ENCODE measurements at regions not wholly inside any gene's neighbourhood (a gene's known extent, or its start where the extent isn't known, plus 50 kb on each side); places are given as distances from the start of the nearest gene placed in this dataset.
"Not testable (repeated sequence)": the region's sequence is repeated elsewhere in the genome, so short reads cannot be mapped to it uniquely, and the experiment has no call there.

DNA sequence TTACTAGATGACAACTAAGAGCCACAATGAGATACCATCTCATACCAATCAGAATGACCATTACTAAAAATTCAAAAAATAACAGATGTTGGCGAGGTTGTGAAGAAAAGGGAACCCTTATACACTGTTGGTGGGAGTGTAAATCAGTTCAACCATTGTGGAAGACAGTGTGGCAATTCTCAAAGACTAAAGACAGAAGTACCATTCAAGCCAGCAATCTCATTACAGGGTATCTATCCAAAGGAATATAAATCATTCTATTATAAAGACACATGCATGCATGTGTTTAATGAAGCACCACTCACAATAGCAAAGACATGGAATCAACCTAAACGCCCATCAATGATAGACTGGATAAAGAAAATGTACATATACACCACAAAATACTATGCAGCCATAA is 705.1 kb upstream of the ACVR2A start:
- DNase-seq (ENCODE audit: low read depth in 2 of 2): not testable (repeated sequence)

DNA sequence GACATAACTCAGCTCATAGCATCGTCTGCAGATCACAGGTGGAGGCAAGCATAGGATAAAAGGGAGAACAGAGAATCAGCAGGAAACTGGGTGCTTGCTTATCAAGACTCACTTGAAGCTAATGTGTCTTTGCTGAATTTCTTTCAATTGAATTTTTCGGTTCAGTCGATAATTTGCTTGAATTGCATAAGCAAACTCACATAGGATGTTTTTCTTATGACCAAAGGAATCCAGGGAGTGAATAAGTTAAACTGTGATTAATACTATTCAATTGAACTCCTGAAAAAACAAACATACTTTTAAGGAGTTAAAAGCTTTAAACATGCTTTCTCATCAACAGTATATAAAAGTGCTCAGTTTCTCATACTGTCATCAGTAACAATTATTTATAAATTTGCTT is 707.1 kb upstream of the ACVR2A start:
- DNase-seq (ENCODE audit: low read depth in 2 of 2): no peak

DNA sequence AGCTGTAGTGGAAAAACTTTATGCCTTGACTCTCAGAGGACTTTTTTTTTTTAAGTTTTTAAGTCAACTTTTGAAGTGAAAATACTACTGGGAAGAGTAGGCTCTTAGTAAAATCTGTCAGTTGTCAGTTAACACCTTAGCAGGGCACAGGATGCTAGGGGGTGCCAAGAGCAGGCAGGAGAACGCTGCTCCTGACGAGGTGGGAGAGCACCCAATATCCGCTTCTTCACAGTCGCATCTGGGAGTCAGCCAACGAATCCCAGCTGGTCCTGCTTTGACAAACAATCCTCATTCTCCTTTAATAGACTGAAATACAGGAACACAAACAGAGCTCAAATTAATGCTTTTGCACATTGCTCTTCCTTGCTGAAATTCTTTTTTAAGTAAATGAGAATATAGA is 709.5 kb upstream of the ACVR2A start:
- DNase-seq (ENCODE audit: low read depth in 2 of 2): no peak

DNA sequence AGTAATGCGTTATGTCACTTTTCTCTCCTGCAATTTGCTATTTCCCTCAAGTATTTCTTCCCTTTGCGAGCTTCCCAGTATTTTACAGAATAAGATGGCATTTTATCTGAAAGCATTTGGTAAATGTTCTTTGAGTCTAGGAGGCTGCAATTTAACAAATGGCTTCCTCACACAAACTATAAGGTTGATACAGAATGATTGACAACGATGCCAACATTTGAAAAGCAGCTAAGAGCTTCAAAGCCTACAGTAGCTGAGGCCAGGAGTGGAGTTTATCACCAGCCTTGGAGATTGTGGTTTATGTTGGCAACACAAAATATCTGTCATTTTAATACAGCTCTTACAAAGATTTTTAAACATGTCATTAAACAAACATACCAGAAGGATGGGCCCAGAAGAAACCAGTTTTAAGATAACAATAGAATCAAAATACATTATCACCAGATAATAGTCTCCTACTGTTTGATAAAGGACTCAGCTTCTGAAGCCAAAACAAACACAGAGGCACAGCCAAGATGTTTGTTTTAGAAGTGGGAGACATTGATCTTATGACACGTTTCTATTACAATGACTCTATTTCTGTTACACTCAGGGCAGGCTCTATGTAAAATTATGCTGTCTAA is 711.4 kb upstream of the ACVR2A start:
- DNase-seq (ENCODE audit: low read depth in 2 of 2): no peak

DNA sequence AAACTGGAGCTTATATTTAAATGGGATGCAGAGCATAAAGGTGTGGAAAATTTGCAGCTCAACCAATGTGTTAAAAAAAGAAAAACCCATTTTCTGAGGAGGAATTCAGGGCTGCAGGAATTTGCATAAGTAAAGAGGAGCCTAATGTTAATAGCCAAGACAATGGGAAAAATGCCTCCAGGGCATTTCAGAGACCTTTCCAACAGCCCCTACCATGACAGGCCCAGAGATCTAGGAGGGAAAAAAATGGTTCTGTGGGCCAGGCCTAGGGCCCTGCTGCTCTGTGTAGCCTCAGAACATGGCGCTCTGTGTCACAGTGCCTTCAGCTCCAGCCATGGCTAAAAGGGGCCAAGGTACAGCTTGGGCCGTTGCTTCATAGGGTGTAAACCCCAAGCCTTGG is 719.7 kb upstream of the ACVR2A start:
- no peak for DNase-seq (ENCODE audit: low read depth in 2 of 2)

DNA sequence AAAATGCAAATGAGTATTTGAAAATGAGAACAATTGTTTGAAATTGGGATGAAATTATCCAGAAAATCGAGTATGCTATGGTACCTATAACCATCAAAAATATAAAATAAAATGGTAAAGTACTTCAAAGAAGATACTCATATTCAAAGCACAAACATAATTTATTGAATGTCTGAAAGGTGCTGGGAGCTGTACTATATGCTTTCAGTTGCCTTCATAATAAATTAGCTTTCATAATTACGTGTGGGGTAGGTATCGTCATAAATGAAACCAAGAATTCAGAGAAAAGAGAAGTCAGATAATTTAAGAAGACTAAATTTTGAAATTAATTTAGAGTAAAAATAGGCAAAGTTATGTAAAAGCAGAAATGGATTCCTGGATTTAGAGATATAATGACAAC is 721.9 kb upstream of the ACVR2A start:
- no peak for DNase-seq (ENCODE audit: low read depth in 2 of 2)

DNA sequence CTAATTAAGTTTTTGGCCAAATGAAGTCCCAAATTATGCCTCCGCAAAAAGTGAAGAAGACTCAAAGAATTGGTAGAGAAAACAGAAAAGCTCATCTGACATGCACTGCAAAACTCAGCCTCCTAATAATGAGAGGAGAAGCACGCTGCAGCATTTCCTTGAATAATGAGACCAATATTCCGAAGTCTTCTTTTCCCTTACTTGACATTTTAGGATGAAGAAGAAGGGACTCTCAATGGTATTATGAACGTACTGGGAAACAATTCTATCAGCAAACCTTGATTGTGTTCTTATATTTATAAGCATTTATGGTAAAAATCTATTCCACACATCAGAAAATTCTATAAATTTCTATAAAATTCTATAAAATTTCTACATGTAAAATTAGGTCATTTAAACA is 733.9 kb upstream of the ACVR2A start:
- DNase-seq (ENCODE audit: low read depth in 2 of 2): no peak

DNA sequence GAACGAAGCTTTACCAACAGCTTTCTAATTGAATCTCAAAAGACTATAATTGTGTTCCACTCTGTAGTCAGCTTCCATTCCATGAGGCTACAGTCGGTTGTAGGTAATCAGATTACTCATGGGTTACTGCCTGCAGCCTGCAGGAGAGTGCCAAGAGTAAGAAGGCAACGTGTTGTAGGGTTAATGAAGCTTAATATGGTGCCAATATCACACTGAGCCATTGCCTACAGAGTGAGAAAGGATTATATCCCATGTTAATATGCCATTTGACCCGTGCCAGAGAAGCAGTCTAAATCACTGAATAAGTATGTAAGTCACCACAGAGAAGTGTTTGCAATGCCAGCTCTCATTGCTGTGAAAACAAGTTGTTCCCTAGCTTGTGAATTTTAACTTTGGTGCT is 734.5 kb upstream of the ACVR2A start:
- no peak for DNase-seq (ENCODE audit: low read depth in 2 of 2)

DNA sequence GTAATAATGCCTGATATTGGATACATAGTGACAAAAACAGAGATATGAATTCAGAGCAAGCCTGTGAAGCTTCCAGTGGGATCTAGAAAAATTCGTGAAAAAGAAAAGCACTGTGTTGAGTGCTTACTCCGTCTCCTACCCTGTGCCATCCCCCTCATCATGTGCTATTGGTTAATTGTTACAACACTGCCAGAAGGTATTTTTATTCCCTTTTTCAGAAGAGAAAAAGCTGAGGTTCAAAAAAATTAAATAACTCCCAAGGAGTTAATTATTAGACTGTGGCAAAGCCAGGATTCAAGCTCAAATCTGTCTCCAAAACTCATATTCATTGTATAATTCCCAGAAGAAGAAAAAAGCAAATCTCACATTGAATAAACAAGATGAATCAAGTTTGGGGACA is 735.5 kb upstream of the ACVR2A start:
- DNase-seq (ENCODE audit: low read depth in 2 of 2): no peak

DNA sequence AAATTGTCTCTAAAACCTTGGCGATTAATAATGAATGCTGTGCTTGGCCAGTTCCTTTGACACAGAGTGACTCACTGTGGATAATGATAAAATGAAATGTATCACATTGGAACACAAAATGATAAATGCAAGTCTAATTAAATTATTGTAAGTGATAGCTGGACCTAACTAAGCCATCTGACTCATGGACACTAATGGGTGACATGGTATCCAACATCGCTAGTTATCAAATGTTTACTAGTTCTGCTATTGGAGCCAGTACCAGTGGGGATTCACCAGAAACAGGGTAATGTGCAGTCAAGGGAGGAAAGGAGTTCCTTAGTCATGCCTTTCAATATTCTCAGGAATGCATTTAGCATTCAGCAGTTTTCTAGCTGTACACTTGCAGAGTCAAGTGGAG is 736.3 kb upstream of the ACVR2A start:
- DNase-seq (ENCODE audit: low read depth in 2 of 2): no peak

DNA sequence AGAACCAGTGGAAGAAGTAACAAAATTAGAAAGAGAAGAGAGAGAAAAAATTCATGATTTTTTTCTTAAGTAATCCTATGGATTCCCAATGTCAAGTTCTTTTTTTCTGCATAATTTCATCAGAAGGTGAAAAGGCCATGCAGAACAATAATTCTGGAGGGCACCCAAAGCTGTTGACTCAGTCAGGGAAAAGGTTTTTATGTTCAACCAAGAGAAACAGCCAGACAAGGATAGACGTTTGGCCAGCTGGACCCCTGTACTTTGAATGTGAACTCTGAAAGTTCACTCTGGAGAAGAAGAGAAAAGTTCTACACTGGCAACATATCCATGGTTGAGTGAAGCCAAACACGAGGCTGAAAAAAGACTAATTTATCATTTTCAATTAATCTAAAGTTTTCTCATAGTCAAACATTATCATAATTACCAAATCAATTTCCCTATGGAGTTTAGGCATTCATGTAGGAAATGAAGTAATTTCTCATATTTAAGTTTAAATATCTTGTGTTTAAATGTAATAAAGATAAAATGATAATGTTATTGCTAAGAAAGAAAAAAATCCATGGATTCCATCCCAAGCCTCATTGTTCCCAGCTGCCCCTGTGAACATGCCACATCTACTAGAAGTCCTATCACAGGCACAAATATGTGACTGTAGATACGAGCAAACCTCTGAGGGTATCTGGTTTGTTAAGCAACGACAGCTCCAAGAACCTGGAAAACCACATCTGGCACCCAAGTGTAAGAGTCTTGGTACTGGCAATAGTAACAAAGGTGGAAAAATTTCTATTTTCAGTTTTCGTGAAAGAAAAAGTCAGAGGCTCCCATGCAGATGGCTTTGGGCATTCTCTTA is 742.7 kb upstream of the ACVR2A start:
- no peak for DNase-seq (ENCODE audit: low read depth in 2 of 2)

DNA sequence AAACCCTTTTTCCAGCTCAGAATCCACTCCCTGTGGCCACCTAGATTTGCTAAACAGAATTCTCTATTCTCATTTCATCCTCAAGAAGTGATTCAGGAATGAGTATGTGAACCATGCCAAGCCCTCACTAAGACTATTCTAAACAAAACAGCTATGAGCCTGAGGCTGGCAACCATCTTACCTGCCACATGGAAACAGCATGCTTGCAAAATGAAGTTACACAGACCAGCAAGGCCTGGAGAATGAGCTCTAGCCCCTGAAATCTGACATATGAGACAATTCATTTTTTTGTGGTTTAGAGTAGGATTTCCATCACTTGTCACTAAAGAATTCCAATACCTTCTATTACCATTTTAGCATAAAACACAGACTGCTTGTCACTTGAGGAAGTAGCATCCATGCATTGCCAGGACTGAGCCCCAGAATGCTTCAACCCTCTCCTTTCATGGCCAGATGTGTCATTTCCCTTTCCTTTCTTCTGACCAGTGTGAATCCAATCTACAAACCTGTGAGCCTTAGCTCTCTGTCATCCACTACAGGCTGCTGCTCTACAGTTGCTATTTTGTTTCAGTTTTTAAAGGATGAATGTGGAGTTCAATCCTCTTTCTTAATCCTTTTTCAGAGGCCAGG is 744.3 kb upstream of the ACVR2A start:
- no peak for DNase-seq (ENCODE audit: low read depth in 2 of 2)

DNA sequence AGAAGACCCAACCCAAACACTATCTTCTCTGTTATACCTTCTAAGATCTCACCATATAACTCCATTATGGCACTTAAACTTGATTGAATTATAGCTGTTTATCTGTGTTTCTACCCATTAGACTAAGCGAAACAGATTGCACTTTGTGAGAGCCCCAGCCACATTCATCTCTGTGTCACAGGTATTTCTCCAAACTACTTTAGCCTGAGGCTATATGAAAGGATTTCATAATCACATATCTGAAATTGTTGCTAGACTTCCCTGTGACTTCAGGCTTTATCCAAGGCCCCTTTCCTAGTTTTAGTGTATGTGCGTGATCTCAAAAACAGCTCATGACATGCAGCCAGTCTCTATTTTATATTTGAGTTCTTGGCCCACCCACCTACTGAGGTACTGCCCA is 745.0 kb upstream of the ACVR2A start:
- DNase-seq (ENCODE audit: low read depth in 2 of 2): no peak

DNA sequence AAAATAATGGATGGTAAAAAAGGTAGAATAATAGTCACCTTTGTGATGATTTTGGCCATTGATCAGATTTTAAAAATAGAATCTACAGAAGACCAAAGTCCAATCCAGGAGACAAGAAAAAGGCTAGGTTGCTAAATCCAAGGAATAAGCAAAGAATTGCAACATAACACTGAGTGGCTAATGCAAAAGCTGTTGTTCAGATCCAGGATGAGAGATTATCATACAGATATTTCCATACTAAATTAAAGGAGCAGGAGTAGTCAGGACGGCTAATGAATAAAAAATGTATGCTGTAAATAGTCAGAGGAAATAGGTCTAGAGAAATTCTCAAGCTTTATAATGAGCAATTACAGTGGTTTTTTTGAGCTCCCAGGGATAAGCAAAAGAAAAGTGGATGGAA is 745.9 kb upstream of the ACVR2A start:
- no peak for DNase-seq (ENCODE audit: low read depth in 2 of 2)

DNA sequence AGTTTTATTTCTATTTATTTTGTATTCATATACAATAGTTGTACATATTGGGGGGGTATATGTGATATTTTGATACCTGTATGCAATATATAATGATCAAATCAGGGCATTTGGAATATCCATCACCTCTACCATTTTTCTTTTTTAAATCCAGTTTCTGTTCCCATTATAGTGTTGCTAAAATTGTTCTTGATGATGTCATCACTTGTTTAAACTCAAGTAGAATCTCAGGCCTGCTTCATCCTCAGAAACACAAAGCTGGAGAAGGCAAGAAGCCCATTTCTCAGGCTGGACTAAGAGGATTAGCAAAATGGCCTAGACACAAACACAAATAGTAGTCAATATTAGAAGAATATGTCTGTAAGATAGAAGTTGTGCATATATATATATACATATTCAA is 747.1 kb upstream of the ACVR2A start:
- DNase-seq (ENCODE audit: low read depth in 2 of 2): no peak

DNA sequence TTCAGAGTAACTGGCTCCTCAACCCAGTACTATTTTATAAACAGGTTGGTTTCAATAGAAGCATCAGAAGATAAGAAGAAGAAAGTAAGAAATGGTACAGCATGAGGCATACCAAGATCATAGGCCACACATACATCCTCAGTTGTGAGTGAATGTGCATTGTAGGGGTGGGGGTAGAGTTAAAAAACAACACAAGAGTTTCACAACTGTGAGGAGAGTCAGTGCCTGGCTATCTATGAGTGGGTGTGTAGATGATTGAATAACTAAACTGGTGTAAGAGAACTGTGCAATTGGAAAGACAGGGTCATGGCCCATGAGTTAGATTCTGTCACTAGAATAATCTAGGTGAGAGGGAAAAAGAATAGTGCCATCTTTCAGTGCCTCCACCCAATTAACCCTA is 748.2 kb upstream of the ACVR2A start:
- DNase-seq (ENCODE audit: low read depth in 2 of 2): no peak

DNA sequence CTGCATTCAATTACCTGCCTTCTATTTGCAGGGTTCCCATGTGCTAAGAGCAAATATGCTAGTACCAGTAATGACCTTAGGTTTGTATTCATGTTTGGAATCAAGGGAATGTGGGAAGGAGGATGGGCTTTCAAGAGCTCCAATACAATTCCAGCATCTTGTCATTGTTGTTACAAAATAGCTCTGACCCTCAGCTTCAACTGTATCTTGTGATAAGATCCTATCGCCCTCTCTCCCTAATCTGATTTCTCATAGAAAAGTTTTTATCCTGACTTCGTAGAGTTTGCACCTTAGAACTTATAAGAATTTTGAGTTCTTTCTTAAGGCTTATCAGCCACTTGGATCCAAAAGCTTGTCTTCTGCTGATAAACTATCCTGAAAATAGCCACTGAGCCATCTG is 749.5 kb upstream of the ACVR2A start:
- no peak for DNase-seq (ENCODE audit: low read depth in 2 of 2)

DNA sequence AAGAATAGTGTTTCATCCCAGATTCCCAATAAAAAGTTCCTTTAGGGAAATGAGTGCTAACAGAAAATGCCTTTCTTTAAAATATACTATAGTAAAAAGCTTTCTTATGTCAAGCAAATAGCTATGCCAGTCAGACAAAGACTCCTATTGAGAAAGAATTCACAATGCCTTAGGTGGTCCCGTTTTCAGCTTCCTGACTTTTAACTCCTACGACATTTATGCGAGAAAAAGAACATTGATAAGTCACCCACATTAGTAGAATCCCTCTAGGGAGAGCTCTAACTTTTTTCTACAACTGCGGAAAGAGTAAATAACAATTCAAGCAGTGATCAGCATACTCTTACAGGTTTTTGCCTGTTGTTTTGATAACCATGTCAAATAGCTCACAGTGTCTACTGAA is 750.8 kb upstream of the ACVR2A start:
- DNase-seq (ENCODE audit: low read depth in 2 of 2): no peak

DNA sequence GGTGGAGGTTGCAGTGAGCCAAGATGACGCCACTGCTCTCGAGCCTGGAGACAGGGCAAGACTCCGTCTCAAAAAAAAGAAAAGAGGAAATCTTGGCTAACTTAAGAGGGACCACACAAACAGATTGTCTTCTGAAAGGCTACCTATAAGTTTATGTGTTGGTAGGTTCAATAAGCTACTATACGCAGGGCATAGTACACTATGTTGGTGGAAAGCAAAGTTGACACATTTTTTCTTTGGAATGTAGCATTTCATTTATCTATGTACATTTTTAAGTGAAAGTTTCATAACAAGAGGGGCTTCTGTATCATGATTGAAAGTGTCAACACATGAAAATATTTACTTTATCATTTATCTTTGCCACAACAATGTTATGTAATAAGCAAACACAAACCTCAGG is 752.6 kb upstream of the ACVR2A start:
- DNase-seq (ENCODE audit: low read depth in 2 of 2): no peak

DNA sequence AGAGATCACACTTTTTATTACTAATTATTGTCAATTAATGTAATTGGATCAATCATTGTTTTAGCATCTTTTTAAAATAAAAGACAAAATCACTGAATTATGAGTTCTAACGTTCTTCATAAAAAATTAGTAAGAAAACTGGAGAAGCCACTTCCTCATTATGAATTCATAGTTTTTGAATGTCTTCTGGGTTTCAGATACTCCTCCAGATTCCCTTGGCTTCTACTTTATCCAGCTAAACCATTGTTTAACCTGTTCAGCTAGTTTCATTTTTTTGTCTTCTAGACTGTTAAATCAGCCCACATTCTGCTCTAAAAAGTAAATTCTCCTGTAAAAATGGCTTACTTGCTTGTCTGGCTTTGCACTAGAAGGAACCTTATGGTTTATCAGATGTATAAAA is 753.4 kb upstream of the ACVR2A start:
- no peak for DNase-seq (ENCODE audit: low read depth in 2 of 2)

DNA sequence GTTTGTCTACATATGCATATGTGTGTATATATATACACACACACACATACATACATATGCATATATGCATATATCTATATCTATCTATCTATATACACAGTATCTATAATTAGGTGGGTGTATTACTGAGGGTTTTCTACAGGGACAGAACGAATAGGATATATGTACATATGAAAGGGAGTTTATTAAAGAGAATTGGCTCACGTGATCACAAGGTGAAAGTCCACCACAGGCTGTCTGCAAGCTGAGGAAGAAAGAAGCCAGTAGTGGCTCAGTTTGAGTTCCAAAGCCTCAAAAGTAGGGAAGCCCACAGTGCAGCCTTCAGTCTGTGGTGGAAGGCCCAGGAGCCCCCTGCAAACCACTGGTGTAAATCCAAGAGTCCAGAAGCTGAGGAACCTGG is 756.0 kb upstream of the ACVR2A start:
- no peak for DNase-seq (ENCODE audit: low read depth in 2 of 2)

DNA sequence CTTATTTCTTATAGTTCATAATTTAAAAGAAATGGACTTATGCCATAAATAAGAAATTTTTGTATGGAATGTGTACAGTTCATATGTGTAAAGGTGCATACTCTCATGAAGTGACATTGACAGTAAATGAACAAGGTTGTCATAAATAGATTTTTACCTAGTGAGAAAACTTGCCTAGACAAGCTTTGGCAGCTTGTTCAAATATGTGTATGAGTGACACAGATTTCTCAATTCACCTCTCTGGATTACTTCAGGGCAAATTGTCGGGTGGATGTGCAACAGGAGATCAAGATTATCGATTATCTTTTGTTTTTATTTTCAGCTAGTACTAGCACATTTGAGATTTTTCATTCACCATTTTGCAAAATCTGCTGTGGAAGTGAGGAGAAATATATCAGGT is 758.1 kb upstream of the ACVR2A start:
- no peak for DNase-seq (ENCODE audit: low read depth in 2 of 2)

DNA sequence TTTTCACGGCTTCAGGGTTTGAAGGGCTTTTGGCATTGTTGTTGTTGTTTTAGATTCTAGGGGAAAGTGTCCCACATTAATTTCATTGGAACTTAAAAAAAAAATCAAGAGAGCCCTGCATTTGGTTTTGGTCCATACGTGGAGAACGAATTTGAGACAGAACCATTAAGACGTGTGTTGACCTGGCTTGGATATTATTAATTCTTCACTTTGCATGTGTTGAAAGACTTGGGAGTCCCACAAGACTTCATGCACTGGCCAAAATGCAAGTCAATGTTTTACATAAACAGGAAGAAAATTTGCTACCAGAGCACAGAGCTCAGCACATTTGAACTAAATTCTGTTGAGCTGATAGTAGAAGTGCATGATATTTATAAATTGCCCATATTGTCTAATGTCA is 761.2 kb upstream of the ACVR2A start:
- no peak for DNase-seq (ENCODE audit: low read depth in 2 of 2)

Measured in stimulated activated CD8-positive, alpha-beta memory T cell treated with anti-CD3 and anti-CD28 coated beads, Interleukin-2, amount 100 ng/mL, for 1 hour (primary cell).